NCI-H2081 (cell line): ENCODE measurements at regions not wholly inside any gene's neighbourhood (a gene's known extent, or its start where the extent isn't known, plus 50 kb on each side); places are given as distances from the start of the nearest gene placed in this dataset.

Experiments
- DNase-seq, 2 experiments: peaks; one replicate each; lab custom pipeline; 2025; lab: John Stamatoyannopoulos, UW

DNA sequence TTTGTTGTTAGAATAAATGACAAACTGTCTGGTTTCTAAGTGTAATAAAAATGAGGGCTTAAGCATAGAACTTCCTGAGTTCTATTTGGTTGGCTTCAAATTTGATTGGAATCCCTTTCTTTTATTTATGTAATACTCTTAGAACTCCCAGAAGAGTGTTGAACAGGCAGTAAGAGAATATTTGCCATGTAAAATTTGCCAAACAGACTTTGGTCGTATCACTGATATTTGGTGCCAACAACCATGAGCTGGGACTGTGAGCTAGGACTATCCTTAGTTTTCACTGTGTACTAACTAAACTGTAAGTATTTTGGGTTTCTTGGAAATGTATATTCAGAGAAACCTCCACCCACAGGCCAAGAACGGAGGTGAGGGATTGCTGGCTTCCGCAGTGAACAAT lies 971.2 kb upstream of the SOX9 start:
- no peak for DNase-seq

DNA sequence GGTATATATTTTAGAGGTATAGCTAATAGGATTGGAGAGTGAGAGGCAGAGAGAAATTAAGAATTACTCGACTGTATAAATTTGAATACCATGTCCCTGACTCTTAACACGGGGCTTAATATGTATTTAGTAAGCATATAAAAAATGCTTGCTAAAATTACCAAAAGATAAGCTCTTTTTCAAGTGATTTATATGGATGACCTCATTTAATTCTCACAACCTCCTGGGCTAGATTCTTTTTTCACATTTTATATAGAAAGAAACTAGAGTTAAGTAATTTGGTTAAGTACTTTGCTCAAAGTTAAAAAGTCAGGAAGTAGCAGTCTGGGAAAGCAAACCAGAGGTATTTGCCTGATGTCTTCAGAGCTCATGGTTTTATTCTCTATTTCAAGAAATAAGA lies 963.5 kb upstream of the SOX9 start:
- no peak for DNase-seq

DNA sequence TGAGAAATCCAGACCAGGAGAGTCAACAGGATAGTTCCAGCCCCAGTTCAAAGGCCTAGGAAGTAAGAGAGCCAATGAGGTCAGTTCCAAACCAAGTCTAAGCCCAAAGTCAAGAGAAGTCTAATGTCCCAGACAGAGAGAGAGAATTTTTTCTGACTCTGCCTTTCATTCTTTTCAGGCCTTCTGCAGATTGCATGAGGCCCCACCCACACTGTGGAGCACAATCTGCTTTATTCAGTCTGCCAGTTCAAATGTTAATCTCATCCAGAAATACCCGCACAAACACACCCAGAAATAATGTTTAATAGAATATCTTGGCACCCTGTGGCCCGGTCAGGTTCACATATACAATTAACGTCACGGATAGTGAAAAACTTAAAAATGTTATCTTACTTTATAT lies 962.4 kb upstream of the SOX9 start:
- DNase-seq, result no peak

DNA sequence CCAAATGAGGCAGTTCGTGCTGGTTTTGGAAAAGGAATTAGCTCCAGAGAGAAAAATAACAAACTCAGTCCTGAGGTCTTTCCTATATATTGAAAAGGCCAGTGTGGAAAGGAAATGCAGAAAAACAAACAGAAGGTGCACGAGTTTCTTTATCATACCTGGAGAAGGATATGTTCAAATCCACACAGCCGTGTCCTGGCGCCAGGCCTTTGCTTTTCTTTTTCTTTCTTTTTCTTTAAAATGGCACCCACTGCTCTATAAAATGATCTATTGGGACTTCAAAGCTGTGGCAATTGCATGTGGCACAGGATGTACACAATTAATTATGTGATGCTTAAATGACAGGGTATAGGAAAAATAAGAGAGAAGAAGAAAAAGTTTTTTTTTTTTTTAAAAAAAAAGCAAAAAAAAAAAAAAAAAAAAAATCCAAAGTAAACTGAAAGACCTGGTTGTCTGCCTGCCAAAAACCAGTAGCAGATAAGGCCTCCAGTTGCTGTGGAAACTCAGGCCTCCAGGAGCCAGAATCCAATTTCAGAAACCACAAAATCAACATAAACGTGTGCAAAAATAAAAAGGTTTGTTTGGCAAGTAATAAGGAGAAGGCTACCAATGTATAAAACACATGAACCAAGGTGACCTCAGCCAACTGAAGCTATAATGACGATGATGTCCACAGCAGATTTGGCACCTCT lies 957.6 kb upstream of the SOX9 start:
- DNase-seq, result peak; percentile 95 to 99

DNA sequence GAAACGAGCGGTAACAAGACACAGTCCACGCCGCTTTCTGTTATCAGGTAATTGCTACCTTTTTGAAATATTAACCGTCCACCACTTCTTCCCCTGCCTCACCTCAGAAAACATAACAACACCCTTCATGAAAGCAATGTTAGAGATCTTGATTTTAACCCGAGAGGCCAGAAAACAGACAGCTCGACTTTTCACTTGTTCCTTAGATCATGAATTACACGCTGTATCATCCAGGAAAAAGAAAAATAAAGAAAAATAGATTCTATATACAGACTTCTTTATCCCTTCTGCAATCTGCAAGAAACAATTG lies 957.1 kb upstream of the SOX9 start:
- no peak for DNase-seq

DNA sequence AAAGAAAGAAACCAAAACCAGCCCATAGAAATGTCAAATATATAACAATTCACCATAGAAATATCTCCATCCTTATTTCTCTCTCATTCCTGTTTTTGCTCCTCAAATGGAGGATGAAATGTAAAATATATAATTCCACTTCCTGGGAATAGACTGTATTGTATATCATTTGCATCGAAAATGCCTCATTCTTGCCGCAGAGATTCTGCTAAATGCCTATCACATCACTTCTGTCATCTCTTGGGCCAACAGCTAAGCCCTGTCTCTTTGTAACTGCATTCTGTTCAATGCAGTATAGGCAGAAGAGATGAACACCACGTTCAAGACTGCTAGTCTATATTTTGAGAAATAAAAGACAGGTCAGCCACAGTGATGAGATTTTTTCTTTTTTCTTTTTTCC lies 956.3 kb upstream of the SOX9 start:
- peak in 1 of 2 experiments; percentile 36 for DNase-seq

DNA sequence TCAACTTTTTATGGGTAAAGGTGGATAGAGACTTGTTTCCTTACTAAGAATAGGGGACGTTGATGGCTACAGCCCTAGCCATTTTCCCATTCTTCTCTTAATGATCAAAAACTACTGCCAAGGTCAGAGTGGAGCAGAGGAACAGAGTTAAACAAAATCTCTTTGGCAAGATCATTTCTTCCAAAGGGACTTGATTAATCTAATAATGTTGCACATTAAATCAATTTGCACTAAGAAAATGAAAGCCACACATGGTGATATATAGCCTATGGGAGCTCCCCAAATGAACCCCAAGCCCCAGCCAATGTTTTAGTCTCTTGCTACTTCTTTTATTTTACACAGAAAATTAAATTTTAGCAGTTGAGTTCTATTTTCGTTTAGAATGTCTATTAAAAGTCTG lies 954.5 kb upstream of the SOX9 start:
- DNase-seq, result no peak

DNA sequence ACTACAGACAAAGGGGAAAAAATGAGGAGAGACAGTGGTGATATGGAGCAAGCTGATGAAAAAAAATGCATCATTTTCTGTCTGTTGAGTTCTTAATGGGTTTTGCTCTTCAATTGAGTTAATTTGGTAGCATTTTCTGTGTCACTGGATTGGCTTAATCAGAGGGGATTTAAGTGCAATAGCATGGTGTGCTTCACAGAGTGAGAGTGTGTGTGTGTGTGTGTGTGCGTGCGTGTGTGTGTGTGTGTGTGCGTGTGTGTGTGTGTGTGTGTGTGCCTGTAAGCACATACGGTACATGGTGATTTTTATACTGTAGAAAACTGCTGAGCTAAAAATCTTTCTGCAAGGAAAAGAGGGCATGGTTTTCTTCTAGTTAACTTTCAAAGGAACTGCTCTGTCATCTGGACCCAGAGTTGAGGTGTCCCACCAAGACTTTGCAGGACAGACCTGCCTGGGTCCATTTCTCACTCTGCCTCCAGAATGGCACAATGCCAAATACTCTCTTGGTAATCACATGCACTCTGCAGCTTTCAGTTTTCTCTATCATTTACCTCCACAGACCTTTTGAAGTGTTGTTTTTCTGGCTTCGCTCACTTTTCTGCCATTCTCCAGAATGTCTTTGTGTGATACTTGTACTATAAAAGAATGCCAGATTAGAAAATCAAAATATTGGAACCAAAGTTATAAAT lies 952.6 kb upstream of the SOX9 start:
- peak in 1 of 2 experiments; percentile 30 for DNase-seq

DNA sequence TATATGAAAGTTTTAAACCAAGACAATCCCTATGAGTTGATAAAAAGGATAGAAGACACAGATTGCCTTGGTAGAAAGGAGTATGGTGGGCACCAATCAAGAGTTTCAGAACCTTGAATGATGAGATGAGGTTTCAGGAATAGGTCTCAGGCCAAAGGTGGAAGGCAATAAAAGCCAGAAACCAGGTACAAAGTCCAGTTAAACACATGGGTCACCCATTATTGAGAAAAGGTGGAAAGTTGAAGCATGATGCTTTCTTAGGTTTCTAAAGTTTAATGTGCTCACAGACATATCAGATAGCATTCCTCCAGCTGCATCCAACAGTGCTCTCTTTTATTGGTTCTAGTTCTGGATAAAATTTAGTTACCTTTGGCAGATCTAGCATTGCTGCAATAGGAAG lies 950.8 kb upstream of the SOX9 start:
- no peak for DNase-seq

DNA sequence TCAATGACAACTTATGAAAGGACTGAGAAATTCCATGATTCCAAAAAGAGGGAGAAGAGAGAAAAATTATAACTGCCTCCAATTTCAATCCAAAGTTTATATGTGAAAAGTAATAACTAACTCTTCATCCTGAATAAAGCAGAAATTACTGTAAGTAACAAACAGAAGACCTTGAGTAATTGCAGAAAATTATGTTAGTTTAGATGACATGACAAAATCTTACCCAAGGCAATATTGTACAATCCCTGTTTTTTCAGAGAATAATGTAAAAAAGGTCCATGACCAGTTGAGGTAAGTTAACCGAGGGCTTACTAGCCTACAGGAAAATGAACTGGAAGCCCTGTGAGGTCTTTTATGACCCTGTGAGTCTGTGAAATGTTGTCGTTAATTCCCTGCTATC lies 949.5 kb upstream of the SOX9 start:
- no peak for DNase-seq

DNA sequence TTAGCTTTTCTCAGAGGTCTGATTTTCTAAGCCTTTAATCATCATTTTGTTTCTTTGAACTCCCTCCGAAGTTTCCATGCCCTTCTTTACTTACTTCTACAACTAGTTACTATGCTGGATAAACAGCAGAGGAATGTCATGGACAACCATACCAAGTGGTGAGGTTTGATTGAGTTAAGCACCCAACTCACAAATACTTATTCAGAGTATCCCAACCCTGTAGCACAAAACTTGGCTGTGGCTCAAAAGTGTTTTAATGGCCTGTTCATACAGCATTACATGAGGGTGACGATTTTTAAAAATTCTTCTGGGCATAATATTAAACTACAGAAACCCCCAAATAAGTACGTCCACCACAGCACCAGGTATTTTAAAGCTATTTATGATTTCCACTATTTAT lies 946.8 kb upstream of the SOX9 start:
- DNase-seq, result no peak

DNA sequence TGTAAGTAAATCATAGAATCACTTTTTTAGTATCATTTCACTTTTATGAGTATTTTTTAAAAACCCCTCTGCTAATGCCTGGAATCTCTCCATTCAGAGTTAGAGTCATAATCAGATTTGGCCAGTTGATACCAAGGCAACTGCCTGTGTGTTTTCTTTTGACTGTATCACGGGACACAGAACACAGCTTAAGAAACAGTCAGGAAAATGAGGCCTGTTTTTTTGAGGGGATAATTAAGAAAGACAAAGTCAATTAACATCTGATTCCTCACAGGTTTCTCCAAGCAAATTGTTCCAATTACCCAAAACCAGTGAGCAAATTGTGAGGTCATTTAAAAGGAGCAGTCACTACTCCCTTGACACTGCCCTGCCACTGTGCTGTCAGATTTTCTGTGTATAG lies 944.5 kb upstream of the SOX9 start:
- no peak for DNase-seq

DNA sequence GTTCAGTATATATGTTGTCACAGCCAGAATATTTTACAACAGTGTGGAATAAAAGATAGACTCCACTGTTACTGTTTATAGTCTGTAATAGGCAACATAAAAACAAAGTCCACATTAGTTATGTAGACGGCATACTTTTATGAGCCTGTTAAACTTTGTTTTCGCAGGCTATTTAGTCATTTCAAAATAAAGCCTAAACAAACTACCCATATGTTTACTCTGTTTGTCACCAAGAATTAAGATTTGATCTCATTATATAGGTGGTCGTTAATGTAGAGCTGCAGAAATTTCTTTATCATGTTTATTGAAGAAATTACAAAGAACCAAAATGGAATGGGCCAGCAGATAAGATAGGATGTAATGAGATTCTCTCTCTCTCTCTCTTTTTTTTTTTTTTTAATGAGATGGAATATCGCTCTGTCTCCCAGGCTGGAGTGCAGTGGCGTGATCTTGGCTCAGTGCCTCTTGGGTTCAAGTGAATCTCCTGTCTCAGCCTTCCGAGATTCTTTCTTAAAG lies 943.8 kb upstream of the SOX9 start:
- DNase-seq, result no peak

DNA sequence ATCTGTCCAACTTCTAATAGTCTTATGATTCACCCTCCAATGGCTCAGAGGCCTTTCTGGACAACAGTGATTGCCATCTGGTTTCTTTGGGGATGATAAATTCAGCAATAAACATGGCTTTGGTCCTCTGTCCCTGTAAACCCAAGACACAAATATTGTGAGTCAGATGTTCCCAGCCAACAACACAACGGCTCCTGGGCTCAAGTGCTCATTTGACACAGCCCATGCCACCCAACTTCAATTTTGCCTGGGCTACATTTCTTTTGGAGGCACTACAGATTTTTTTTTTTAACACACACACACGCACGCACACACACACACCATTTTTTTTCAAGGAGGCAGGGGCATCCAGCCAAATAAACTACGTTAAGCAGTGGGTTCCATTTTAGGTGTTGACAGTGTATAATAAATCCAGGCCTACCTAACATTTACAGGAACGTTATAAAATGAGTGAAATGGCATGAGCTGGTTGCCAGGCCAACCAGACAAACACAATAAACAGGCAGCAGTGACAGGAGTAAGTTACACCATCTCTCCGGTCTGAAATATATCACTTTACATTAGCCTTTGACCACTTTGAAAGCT lies 939.9 kb upstream of the SOX9 start:
- peak; percentile 92 to 97 for DNase-seq

DNA sequence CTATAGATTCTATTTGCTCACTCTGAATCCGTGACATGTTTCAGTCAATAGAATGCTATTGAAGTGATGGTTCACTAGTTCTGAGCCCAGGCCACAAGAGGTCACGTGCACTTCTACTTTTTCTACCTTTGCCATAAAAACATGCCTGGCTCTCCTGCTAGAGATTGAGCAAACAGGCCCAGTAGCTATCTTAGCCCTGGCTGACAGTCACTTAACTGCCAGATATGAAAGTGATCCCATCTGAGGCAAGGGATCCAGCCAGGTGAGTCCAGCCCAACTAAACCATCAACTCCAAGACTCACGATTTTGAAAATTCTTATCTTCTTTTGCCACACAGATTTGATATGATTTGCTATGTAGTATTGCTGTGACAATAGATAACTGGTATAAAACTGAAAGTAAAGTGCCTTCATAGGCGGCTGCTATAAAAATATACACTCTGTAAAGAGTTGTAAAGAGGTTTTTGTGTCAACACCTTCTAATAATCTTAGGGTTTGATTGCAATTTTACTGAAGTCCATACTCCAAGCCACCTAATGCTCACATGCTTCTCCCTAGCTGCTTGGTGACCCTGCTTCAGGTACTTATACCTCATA lies 937.7 kb upstream of the SOX9 start:
- DNase-seq, result no peak

DNA sequence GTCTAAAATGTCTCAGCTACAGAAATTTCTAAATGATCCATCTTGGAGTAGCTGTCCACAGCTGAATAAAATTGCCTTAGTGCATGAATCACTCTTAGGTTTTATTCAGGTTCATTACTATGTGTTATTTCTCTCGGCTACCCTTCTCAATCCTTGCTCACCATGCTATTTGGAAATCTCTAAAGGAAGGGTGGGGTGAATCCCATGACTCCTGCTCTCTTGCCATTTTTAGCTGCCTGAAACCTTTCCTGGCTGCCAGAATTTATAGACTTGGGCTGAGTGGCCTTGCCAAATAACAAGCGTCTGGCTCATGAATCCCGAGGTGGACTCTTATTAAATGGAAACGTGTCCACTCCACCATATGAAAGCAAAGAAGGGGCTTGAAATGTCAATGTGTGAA lies 936.1 kb upstream of the SOX9 start:
- DNase-seq, result peak in 1 of 2 experiments; percentile 42

DNA sequence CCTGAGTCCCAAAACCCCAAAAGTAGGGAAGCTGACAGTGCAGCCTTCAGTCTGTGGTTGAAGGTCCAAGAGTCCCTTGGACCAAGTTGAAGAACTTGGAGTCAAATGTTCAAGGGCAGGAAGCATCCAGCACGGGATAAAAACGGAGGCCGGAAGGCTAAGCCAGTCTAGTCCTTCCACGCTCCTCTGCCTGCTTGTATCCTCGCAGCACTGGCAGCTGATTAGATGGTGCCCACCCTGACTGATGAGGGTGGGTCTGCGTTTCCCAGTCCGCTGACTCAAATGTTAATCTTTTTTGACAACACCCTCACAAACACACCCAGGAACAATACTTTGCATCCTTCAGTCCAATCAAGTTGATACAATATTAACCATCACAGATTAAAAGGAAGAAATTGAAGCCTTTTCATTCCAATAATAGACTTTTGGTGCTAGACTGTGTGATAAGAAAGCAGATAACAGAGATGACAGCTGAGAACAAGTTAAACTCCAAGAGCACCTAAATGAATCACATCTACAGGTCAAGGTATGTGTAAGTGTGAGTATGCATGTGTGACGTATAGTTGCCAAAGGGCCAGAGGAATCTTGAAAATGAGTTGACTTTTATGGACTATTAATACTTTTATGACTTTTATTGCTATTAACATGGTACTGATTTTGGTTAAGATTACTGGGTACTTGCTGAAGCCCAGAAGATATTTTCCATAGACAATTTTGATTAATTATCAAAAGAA lies 933.5 kb upstream of the SOX9 start:
- no peak for DNase-seq

DNA sequence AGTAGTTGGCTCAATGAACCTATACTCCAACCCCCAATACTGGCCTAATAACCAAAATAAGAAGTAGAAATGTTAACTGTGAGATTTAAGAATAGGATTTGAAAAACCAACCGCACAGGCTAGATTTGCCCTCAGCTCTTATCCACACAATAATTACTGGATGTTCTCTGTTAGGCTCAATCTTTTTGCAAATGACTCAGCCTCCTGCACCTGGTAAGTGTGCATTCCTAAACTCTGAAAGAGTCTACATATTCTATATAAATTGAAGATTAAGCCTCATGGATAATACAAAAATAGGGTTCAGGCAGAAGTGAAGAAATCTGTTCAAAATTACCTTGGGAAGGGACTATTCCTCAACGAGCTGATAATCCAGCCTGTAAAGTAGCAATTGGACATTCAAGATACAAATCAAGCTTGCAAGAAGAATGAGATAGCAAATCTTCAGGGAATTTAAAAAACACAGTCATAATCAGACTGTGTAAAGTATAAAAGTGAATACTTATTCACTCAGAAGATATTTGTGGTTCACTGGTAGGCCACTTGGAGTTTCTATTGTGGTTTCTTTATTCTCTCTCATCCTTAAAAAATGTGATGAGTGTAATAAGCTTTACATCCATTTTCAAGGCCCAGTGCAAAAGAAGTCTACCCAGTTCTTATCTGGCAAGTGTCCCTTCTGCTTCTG lies 931.9 kb upstream of the SOX9 start:
- DNase-seq, result no peak

DNA sequence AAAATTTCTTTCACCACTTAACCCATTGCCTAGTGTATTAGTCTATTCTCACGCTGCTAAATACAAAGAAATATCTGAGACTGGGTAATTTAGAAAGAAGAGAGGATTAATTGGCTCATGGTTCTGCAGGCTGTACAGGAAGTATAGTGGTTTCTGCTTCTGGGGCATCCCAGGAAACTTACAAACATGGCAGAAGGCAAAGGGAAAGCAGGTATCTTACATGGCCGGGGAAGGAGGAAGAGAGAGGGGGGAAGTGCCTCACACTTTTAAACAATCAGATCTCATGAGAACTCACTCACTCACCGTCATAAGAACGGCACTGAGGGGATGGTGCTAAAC lies 931.4 kb upstream of the SOX9 start:
- DNase-seq, result no peak

DNA sequence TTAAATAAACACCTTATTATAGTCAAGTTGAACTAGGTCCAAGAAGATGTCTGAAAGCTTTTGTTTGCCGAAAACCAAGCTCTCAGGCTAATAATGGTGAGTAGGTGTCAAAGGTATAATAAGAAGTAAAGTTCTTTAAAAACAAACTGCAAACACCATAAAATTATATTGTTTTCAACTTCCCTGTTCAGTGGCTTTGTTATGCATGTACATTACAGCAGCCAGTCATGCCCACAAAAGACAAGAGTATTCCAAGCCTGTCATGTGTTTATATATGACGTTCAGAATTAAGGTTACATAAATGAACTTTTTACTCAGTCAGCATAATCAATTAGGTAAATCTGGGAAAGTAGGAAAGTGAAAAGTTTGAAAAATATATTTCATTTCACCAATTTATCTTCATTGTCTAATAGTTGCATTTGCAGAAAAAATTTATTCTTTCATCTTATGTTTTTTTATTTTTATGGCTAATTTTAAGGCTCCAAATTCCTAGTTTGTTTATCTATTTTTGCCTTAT lies 928.7 kb upstream of the SOX9 start:
- peak in 1 of 2 experiments; percentile 38 for DNase-seq

DNA sequence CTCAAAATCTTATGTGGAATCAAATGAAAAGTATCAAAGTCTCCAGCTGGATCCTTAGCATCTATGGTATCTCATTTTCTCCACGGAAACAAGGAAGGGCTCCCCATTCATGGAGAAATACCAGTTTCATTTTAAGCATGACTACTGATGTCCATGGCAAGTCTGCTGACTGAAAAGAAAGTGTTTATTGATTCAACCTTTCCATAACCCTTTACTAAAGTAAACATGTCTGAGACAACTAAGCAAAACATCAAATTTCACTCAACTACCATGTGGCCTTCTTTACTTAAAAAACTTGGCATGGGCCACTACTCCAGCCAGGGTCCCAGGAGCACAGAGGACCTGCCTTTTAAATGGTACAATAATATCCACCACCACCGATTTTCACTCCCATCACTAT lies 928.0 kb upstream of the SOX9 start:
- no peak for DNase-seq

DNA sequence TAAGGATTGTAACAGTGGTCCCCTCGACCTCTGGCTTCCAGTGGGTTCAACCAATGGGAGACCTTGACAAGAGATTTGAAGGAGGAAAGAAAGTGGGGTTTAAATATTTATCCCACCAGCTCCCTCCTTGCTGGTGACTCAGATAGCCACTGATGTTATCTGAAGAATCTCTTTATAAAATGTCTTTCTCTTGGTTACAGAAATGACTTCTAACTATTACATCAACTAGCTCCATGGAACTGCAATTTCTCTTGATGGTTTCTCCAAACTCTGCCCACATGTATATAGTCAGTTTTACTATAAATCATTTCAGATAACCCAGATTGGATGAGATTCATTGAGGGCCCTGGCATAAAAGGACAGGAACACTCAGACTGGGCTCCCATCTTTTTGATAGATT lies 920.2 kb upstream of the SOX9 start:
- no peak for DNase-seq
